Stimulated activated naive CD8-positive, alpha-beta T cell treated with anti-CD3 and anti-CD28 coated beads, Interleukin-15, Interleukin-2, amounts not matched to agents 100 U/mL and 50 U/mL, for 24 hours (primary cell): ENCODE measurements at regions not wholly inside any gene's neighbourhood (a gene's known extent, or its start where the extent isn't known, plus 50 kb on each side); places are given as distances from the start of the nearest gene placed in this dataset.
A peak's percentile ranks its signal among the peaks of the same experiment; 100 is the strongest.

Source experiments
- ATAC-seq: fragments of 150-1000 bp; cut with Tn5 transposase; one replicate; pipeline ENCODE4 v1.10.0; 2021
- DNase-seq: peaks from one replicate; pipeline ENCODE4 v3.0.0; 2021

DNA sequence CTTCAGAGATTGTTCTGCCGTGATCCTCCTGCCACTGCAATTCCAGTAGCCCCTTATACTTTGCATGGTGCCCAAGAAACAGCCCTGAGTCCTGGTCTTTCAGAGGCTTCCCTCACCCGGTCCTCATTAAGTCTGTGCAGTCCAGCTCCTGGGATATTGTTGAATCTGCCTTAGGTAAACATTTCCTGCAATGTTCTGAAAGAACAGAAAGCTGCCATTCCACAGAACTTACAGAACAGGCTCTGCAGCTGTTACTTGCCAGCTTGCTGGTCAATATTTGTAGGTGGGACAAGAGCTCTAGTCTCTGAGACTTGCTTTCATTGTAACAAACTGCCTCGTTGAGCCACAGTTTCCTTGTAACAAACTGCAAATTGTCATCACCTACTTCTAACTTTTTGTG is 115.0 kb upstream of the KIF5B start:
- DNase-seq (no peak), ATAC-seq (no peak)

DNA sequence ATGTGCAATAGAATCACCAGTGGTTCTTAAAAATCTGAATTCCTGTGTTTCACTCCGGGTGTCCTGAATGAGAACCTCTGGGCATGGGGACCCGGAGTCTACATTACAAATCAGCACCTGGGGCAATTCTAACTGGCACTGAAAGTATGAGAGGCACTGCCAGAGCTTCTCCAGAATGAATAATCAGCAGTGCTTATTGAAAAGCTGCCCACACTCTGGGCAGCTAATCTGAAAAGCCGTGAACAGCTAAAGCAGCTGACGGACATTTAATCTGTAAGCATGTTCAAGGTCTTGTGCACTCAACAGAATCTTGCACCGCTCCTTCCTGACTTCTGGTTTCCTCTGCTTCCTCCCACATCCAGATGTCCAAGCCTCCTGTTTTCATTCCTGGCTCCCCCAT is 113.3 kb upstream of the KIF5B start:
- ATAC-seq, result no peak
- DNase-seq, result no peak

DNA sequence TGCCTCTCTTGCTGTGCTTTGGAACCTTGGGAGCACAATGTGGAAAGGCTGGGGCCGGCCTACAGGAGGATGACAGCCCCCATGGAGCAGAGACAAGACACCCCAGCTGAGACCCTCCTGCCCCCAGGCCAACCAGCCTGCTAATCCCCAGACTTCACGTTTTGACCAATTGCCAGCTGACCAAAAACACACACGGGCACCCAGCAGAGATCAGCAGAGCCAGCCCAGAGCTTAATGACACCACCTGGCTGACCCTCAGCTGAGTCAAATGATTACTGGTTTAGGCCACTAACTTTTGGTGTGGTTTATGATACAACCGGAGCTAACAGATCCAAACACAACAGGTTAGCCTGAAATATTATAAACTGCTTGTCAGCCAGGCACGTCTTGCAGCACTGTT is 111.2 kb upstream of the KIF5B start:
- DNase-seq (no peak), ATAC-seq (no peak)

DNA sequence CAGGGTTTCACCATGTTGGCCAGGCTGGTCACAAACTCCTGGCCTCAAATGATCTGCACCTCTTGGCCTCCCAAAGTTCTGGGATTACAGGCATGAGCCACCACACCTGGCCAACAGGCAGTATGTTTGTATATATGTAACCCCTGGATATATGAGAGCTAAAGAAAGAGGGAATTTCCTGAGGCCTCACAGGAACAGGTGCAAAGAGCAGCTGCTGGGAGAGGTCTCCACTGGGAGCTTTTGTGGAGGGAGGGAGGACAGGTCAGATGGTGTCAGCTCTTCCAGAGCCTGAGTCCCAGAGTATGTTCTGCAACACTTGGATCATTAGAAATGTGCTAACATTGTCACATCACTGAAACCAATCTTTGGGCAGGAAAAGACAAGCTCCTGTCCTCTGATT is 110.1 kb upstream of the KIF5B start:
- DNase-seq, result no peak
- no peak for ATAC-seq

DNA sequence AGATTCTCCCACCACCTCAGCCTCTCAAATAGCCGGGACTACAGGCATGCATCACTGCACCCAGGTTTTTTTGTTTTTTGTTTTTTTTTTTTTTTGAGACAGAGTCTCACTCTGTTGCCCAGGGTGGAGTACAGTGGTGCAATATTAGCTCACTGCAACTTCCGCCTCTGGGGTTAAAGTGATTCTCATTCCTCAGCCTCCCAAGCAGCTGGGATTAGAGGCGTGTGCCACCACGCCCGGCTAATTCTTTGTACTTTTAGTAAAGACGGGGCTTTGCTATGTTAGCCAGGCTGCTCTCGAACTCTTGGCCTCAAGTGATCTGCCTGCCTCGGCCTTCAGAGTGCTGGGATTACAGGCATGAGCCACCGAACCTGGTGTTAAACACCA is 107.5 kb upstream of the KIF5B start:
- DNase-seq, result no peak
- ATAC-seq, result no peak

DNA sequence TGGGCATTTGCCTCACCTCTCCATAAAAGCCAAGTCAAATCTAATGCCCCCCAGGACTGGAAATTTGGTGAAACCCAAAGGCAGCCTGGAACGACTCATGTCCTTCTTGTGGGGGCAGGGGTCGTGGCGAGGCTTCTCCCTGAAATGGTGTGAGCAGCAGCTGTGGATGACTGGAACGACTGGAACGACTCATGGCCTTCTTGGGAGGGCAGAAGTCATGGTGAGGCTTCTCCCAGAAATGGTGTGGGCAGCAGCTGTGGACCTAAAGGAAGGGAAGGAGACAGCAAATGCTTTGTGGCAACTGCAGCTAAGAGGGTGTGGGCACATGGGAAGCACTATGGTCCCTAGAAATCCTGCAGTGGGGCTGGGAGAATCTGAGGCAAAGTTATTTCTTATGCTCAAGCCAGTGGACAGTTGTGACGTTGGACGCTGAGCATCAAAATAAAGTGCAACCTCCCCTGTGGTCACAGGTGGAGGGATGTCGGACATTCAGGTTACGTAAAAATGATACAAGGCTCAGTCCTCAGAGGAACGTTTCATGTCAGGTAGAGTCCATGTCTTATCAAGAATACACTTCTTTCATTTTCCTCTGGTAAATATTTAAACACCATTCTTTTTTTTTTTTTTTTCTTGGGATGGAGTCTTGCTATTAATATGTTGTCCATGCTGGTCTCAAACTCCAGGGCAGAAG is 107.0 kb upstream of the KIF5B start:
- DNase-seq (no peak), ATAC-seq (no peak)

DNA sequence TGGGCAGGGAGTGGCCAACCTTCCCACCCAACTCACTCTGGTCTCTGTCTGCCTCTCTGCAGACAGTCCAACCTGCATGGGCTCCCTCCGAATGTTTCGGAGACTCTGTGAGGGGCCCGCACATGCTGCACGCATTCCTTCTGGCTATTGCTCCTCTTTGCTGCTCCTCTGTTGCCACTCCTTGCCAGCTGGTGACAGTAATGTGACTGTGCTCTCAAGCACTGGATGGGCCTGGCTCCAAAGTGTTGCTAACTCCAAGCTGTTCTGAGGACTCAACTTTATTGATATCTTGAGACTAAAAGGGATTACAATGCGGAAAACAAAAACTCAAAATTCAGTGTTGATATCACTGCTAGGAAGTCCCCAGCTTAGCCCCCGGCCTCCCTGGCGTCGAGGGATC is 105.4 kb upstream of the KIF5B start:
- ATAC-seq (no peak), DNase-seq (no peak)

DNA sequence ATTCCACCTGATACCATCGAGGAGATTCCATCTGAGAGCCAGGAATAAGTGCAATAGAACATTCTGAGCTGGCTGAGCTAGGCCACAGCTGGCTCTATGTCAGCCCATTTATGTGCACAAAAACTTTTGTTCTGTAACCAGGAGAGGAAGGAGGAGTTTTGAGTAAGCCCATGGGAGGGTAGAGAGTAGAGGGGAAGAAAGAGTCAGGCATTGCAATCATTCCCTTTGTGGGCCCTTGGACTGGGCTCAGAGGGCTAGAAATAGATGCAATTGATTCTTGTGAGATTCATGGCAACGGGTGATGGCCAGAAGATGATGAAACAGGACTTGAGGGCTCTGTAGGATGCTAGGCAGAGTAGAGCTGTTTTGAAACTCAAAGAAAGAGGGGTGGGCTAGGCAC is 104.6 kb upstream of the KIF5B start:
- ATAC-seq (no peak), DNase-seq (no peak)

DNA sequence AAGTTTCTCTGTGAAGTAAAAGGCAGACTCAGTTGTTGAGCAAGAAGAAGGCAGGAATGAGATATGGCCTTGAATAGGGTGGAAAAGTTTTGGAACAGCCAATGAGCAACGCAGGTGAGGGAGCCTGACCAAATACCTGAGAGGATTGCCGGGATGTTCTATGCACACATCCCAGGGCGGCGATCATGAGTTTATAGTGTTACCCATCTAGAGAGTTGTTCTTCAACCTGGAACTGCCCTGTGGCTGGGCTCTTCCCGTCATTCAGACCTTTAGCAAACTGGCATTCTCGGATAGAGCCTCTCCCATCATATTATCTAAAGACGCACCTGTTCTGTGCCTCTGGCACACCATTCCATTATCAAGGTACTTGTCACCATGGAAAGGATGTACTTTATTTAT is 103.0 kb upstream of the KIF5B start:
- DNase-seq (no peak), ATAC-seq (no peak)

DNA sequence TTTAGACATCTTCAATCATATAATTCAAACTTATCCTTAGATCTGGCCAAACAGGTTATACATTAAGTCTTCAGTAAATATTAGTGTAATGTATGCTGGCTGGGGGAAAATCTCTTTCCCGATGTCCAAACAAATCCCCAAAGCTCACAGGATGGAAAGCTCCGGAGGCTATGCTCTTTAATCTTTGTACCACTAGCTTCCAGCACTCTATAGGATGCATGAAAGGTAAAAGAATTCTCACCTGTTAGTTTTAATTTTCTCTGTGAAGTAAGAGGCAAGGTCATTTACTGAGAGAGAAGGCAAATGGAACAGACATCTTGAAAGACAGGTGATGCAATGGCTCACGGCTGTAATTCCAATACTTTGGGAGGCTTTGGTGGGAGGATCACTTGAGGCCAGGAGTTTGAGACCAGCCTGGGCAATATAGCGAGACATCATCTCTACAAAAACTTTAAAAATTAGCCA is 99.8 kb upstream of the KIF5B start:
- DNase-seq (no peak), ATAC-seq (no peak)

DNA sequence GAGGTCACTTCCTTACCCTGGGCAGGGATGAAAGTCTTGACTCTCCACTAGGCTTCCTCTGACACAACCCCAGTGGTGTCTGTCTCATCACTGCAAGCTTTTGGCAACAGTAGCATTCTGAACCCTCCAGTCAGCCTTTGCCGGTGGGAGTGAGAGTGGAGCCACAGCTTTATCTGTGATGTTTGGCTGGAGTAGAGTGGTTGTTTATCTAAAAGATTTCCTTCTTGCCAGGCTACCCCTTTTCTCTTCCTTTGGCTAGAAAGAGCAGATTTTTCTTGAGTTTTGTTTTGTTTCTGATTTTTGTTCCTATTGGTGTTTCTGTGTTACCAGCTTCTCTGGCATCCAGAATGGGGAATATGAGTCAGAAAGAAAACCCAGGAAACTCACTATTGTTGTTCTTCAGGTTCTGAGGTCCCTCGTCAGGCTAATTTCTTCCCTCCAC is 98.9 kb upstream of the KIF5B start:
- ATAC-seq (no peak), DNase-seq (no peak)

DNA sequence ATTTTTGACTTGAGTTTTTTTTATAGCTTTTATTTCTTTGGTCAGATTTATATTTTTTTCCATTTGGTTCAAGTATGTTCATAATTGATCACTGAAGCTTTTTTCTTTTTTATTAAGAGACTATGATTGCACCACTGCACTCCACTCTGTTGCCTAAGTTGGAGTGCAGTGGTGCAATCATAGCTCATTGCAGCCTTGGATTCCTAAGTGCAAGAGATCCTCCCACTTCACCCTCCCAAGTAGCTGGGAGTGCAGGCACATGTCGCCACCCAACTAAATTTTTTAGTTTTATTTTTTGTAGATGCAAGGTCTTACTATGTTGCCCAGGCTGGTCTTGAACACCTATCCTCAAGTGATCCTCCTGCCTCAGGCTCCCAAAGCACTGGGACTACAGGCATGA is 97.7 kb upstream of the KIF5B start:
- ATAC-seq (no peak), DNase-seq (no peak)

DNA sequence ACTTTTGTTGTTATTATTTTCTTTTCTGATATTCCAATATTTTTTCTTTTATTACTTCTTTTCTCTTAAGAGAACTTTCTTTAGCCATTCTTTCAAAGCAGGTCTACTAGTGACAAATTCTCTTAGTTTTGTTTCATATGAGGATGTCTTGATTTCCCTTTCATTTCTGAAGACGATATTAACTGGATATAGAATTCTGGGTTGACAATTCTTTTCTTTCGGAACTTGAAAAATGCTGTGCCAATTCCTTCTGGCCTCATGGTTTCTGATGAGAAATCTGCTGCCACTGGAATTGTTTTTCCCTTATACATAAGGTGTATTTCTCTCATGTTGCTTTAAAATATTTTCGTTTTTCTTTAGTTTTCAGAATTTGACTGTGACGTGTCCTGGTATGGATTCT is 97.0 kb upstream of the KIF5B start:
- DNase-seq (no peak), ATAC-seq (no peak)

DNA sequence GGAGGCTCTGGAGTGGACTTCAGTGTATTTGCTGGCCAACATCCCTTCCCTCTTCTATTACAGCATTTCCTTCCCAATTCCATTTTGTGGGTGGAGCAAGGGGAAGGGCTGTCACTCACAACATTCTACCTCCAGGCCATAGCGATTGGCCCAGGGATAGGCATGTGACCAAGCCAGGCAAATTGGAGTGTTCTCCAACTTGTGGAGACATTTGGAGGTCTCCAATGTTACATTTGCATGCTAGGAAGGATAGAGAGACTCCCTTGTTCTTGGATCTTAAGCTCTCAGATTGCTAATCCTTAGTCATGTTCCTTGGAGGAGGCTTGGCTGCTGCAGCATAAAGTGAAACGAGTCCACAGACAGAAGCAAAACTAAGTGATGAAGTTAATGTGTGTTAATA is 95.6 kb upstream of the KIF5B start:
- no peak for DNase-seq

DNA sequence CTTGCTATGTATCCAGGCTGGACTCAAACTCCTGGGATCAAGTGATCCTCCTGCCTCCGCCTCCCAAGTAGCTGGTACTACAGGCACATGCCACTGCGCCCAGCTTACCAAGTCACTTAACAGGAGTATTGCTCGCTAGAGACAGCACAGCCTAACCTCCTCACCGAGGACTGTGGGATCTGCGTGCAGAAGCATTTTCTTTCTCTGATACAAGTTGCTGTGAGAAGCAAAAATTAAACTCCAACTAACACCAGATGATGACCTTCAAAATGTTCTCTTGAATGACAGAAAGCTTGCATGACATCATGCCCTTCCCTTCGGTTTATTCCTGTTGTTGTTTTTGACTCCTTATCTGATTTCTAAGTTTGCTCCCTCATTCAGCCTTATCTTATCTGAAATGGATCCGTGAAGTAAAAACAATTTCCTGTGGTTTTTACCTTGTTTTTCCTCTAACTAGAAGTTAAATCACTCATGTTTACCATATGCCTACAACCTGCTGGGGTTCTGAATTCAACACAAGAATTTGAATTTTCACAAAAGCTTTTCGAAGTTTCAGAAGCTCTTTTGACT is 94.4 kb upstream of the KIF5B start:
- ATAC-seq (no peak), DNase-seq (no peak)

More for the DNA sequence above, 95.6 kb upstream of the KIF5B start:
- ATAC-seq, result no peak

DNA sequence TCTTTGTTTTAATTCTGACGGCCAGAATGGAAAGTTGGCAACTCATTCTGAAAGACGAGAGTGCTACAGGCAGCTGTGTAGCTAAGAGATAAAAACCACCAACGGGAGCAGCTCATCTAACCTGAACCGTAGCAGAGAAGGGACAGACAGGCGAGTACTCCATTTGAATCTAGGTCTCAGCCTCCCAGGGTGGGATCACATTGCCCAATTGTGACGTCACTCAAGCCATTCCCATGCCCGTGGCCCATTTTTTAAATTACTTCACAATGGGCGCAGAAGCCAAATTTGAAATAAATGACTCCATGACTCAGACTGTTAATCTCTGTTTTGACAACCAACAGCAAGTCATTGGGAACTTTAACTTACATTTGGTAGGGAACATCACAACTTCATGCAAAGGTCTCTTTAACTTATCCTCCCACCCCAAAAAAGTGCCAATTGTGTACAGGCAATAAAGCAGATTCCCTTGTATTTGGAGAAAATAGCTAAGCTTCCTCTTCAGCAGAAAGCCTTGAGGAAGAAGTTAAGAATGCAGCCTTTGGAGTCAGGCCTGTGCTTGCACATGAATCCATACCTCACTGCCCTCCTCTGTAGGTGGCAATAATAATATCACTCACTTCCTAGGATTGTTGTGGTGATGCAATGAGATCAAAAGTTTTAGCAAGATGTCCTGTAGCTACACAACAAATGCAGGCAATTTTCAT is 93.2 kb upstream of the KIF5B start:
- ATAC-seq (peak; percentile 69), DNase-seq (no peak)

DNA sequence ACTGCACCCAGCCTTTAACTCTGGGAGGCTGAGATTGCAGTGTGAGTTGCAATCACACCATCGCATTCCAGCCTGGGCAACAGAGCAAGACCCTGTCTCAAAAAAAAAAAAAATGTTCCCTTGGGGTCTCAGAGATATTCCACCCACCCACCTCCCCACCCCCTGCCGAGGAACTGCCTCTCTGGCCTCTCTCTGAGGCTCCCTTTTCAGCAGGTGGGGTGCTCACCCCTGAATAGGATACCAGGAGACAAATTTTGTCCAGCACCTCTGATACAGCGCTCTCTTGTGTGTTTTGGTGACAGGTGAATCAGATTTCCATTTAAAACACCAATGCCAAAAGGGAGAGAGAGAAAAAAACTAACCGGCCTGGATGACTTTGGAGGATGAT is 92.6 kb upstream of the KIF5B start:
- peak; percentile 25 for ATAC-seq
- no peak for DNase-seq

DNA sequence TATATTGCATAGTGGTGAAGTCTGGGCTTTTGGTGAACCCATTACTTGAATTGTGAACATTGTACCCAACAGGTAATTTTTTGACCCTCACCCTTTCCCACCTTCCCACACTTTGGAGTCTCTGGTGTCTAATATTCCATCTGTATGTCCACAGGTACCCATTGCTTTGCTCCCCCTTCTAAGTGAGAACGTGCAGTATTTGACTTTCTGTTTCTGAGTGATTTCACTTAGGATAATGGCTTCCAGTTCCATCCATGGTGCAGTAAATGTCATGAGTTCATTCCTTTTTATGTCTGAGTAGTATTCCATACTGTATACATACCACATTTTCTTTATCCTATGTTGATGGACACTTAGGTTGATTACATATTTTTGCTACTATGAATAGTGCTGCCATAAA is 91.5 kb upstream of the KIF5B start:
- ATAC-seq, result no peak
- no peak for DNase-seq

DNA sequence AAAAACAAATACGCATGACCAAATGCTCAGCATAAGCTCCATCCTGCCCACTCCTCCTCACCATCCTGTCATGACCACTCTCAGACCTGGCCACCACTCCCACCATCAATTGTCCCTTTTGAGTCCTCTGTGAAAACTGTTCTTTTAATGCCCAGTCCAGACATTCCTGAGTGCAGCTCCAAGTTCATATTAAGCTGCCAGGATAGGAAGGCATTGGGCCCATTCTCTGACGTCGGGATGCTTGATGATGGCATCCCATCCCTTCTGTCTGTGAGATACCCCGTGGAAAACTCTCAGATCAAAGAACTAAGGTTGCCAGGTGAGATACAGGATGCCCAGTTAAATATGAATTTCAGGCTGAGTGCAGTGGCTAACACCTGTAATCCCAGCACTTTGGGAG is 89.9 kb upstream of the KIF5B start:
- ATAC-seq (no peak), DNase-seq (no peak)

DNA sequence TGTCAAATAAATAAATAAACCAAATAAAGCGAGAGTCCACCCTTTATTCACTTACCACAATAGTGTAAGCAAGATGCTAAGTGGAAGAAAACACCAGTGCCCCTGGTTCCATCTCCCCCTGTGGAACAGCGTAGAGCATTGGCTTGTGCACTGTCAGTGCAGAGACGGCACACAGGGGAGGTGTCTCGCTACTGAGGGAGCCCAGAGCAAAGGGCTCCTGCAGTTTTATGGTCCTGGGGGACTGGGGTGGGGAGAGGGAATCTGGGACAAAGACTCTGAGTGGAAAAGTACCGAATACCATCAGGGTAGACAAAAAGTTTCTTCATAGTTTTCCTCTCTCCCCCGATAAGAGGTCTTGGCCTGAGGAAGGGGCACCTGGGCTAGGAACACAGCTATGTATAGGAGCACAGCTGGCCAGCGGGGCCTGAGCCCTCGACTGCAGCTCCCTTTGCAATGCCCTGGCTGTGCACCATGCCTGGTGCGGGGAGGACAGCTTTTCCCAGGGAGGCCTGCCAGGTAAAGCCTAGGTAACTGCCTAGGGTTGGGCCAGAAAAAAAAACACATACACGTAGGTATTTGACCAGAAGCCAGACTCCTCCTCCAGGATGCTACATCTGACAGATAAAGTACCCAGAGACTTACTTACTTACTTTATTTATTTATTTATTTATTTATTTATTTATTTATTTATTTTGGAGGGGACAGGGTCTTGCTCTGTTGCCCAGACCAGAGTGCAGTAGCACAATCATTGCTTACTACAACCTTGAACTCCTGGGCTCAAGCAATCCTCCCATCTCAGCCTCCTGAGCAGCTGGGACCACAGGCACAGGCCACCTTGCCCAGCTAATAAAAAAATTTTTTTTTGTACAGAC is 88.8 kb upstream of the KIF5B start:
- no peak for DNase-seq
- no peak for ATAC-seq

DNA sequence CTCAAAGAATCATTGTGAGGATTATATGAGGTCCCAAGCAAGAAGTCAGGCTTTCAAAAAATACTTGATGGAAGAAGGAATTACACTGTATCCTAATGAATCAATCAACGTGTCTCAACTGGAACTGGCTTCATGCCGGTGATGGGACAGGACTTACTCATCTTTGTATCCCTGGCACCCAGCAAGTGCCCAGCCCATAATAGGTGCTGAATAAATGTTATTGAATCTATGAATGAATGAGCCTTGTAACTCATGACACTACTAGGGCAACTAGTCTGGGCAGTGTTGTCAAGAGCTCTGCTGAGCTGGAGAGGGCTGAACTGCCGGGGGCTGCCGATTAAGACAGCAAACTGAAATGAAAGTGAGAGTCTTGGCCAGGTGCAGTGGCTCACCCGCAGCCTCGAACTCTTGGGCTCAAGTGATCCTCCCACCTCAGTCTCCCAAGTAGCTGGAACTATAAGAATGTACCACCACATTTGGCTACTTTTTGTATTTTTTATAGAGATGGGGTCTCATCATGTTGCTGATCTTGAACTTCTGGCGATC is 87.2 kb upstream of the KIF5B start:
- DNase-seq (no peak), ATAC-seq (no peak)

DNA sequence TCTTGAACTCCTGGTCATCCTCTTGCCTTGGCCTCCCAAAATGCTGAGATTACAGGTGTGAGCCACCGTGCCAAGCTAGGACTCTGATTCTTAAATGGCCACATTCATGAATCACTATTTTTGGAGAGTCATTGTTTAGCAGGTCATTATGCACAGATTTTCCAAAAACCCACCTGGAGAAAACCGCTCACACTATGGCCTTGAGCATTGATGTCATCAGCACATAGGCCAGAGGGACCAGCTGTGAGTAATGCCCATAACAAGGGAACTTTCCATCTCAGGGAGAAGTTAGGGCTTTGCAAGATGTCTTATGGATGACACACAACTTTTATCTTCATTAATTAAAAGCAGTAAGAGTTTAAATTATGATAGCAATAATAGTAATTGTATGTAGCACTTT is 86.4 kb upstream of the KIF5B start:
- ATAC-seq, result no peak
- DNase-seq, result no peak
